NCI-H345 treated with DMSO at 0.1 percent for 48 hours (cell line): ENCODE measurements at regions not wholly inside any gene's neighbourhood (a gene's known extent, or its start where the extent isn't known, plus 50 kb on each side); places are given as distances from the start of the nearest gene placed in this dataset.

Experiments
- DNase-seq: peaks from one replicate; lab custom pipeline; 2025; ENCODE audit not compliant: unreplicated experiment; lab: John Stamatoyannopoulos, UW

- DNase-seq: no peak
These were observed 178.2 kb upstream of the ZC3H12C start for GRCh38 chr11:109914809-109915653.

GRCh38 chr11:109926941-109927340, 166.3 kb upstream of the ZC3H12C start:
- no peak for DNase-seq

GRCh38 chr11:109929308-109929707, 163.9 kb upstream of the ZC3H12C start:
- DNase-seq: no peak

- no peak for DNase-seq
These were observed 160.1 kb upstream of the ZC3H12C start for GRCh38 chr11:109933126-109933525.

GRCh38 chr11:109934151-109934550, 159.0 kb upstream of the ZC3H12C start:
- DNase-seq: no peak

- no peak for DNase-seq
These were observed 156.5 kb upstream of the ZC3H12C start for GRCh38 chr11:109936661-109937180.

GRCh38 chr11:109937968-109938367, 155.2 kb upstream of the ZC3H12C start:
- no peak for DNase-seq

GRCh38 chr11:109939166-109939810, 153.9 kb upstream of the ZC3H12C start:
- DNase-seq: peak; percentile 85

GRCh38 chr11:109940816-109941215, 152.4 kb upstream of the ZC3H12C start:
- no peak for DNase-seq

- DNase-seq: no peak
These were observed 147.4 kb upstream of the ZC3H12C start for GRCh38 chr11:109945626-109946321.

- DNase-seq: peak; percentile 55
These were observed 146.8 kb upstream of the ZC3H12C start for GRCh38 chr11:109946322-109946846.

GRCh38 chr11:109954534-109954933, 138.7 kb upstream of the ZC3H12C start:
- no peak for DNase-seq

- peak; percentile 51 for DNase-seq
These were observed 136.9 kb upstream of the ZC3H12C start for GRCh38 chr11:109956124-109956793.

GRCh38 chr11:109957000-109957399, 136.2 kb upstream of the ZC3H12C start:
- DNase-seq: no peak

GRCh38 chr11:109957601-109958000, 135.6 kb upstream of the ZC3H12C start:
- no peak for DNase-seq

GRCh38 chr11:109958131-109958820, 134.9 kb upstream of the ZC3H12C start:
- no peak for DNase-seq

- no peak for DNase-seq
These were observed 134.4 kb upstream of the ZC3H12C start for GRCh38 chr11:109958821-109959166.

GRCh38 chr11:109960831-109961230, 132.4 kb upstream of the ZC3H12C start:
- DNase-seq: no peak

GRCh38 chr11:109961261-109961660, 131.9 kb upstream of the ZC3H12C start:
- DNase-seq: no peak

GRCh38 chr11:109963101-109963500, 130.1 kb upstream of the ZC3H12C start:
- no peak for DNase-seq
